Transverse colon (tissue), 4 donors: ENCODE measurements at regions not wholly inside any gene's neighbourhood (a gene's known extent, or its start where the extent isn't known, plus 50 kb on each side); places are given as distances from the start of the nearest gene placed in this dataset.

Source experiments
- DNase-seq: peaks from one replicate; pipeline ENCODE4 v3.0.0-alpha.2; 2019
- H3K27ac ChIP-seq, 4 donors: fragments of 200-600 bp; sonication (generic); 2 replicates each; pipeline ENCODE4 v1.5.1; 2016 to 2018; ENCODE audit warnings: inconsistent platforms in 4 of 4
- H3K27me3 ChIP-seq: fragments of 200-600 bp; sonication (generic); 2 replicates; pipeline ENCODE4 v1.5.1; 2017; ENCODE audit warnings: inconsistent platforms
- H3K36me3 ChIP-seq, 4 donors: fragments of 200-600 bp; sonication (generic); 2 replicates each; pipeline ENCODE4 v1.5.1; 2017 to 2019; ENCODE audit warnings: inconsistent platforms in 4 of 4
- H3K4me1 ChIP-seq, 4 donors: fragments of 200-600 bp; sonication (generic); 2 replicates each; pipeline ENCODE4 v1.5.1; 2017 to 2020; ENCODE audit warnings: inconsistent platforms in 4 of 4
- H3K4me3 ChIP-seq, 4 donors: fragments of 200-600 bp; sonication (generic); 1 replicate in 1 of 4; 2 replicates in 3 of 4; pipeline versions ENCODE4 v1.5.1 to v1.6.1; 2017 to 2019; ENCODE audit warnings: inconsistent platforms in 4 of 4
- H3K9me3 ChIP-seq, 2 donors: fragments of 200-600 bp; sonication (generic); 2 replicates each; pipeline ENCODE4 v1.5.1; 2017 to 2019; ENCODE audit warnings: inconsistent platforms in 2 of 2
- EP300 ChIP-seq: sonication (generic); formaldehyde crosslinking; IDR thresholded peaks from one replicate; pipeline ENCODE4 v1.6.1; 2017; ENCODE audit warnings: antibody characterized with exemption, low read depth
- POLR2A ChIP-seq: fragments of 450-650 bp; IDR thresholded peaks from one replicate; pipeline ENCODE4 v1.6.1; 2016; ENCODE audit warnings: antibody characterized with exemption, mild to moderate bottlenecking, moderate library complexity
- POLR2AphosphoS5 ChIP-seq, 3 donors: sonication (generic); formaldehyde crosslinking; IDR thresholded peaks; one replicate each; pipeline ENCODE4 v1.6.1; 2016; ENCODE audit warnings: antibody characterized with exemption in 3 of 3
- whole genome bisulfite sequencing, 2 donors: methylation state at CpG; one replicate each; pipeline ENCODE4 v1.1.5; 2018; ENCODE audit warnings: low coverage in 1 of 2; 5-methylcytosine and 5-hydroxymethylcytosine counted together
- in situ Hi-C, 4 donors: fragments of 200-750 bp; cut with MboI; loops; one replicate each; pipeline versions ENCODE4 v1.15.0 to v1.15.1; 2017; ENCODE audit warnings: low sequenced_read_pairs in 3 of 4, low pct_ligation_motif_present in 1 of 4, low pct_unique_long_range_greater_than_20kb in 1 of 4
- intact Hi-C: fragments of 100-400 bp; cut with DNase I; formaldehyde crosslinking; loops from one replicate; pipeline ENCODE4 v1.15.1; 2023; ENCODE audit warnings: low total_unique reads
- TF ChIP-seq, protein P1 (sequence below), 5 experiments: fragments of 200-600 bp in 3 of 5; fragments of 450-650 bp in 2 of 5; sonication (generic) in 3 of 5; IDR thresholded peaks; 1 replicate in 2 of 5; 2 replicates in 3 of 5; pipeline ENCODE4 v1.5.1; 2016 to 2017; ENCODE audit warnings: antibody characterized with exemption in 5 of 5, inconsistent platforms in 3 of 5, mild to moderate bottlenecking in 2 of 5, moderate library complexity in 1 of 5

DNA sequence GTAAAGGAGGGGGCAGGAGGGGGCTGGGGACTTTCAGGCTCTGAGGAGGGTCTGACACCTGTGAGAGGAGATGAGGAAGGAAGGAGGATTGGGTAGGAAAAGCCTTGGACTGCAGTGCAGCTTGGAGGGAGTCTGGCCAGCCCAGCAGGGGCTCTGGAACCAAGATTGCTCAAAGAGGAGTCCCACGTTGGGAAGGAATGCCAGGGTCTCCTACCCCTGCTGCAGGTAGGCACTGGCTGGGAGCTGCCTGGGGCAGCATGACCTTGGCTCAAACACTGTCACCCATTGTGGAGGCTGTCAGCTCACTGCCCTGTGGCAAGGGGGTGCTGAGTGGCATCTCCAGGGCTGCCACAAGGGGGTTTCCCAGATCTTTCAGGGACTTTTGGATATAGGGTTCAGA, 94.5 kb downstream of the RPS6KA4 start:
- no peak for DNase-seq
- Histone ChIP-seq H3K4me3 (no peak overlapping the region), H3K27me3 (no peaks in the 10 kb centered on the region), H3K9me3 (no peaks in the 10 kb centered on the region), H3K36me3 (no peaks in the 10 kb centered on the region), H3K27ac (no peak overlapping the region), H3K4me1 (peaks cover 7 to 15% (median 12%) of the 10 kb centered on the region in 4 donors)
- 45% methylated on average over 1 of the region's 1 CpG; no CpG with 5 or more reads in 1 of the 2 donors for WGBS, 2 donors
- in situ Hi-C loops (no loop called here), intact Hi-C loops (no loop called here)
- TF ChIP-seq, protein P1, sequence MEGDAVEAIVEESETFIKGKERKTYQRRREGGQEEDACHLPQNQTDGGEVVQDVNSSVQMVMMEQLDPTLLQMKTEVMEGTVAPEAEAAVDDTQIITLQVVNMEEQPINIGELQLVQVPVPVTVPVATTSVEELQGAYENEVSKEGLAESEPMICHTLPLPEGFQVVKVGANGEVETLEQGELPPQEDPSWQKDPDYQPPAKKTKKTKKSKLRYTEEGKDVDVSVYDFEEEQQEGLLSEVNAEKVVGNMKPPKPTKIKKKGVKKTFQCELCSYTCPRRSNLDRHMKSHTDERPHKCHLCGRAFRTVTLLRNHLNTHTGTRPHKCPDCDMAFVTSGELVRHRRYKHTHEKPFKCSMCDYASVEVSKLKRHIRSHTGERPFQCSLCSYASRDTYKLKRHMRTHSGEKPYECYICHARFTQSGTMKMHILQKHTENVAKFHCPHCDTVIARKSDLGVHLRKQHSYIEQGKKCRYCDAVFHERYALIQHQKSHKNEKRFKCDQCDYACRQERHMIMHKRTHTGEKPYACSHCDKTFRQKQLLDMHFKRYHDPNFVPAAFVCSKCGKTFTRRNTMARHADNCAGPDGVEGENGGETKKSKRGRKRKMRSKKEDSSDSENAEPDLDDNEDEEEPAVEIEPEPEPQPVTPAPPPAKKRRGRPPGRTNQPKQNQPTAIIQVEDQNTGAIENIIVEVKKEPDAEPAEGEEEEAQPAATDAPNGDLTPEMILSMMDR (IDR thresholded peaks at IDR 0.05): no peak
- TF ChIP-seq POLR2A: no peak
- no peak for TF ChIP-seq EP300
- TF ChIP-seq POLR2AphosphoS5 (IDR thresholded peaks at IDR 0.05): no peak

DNA sequence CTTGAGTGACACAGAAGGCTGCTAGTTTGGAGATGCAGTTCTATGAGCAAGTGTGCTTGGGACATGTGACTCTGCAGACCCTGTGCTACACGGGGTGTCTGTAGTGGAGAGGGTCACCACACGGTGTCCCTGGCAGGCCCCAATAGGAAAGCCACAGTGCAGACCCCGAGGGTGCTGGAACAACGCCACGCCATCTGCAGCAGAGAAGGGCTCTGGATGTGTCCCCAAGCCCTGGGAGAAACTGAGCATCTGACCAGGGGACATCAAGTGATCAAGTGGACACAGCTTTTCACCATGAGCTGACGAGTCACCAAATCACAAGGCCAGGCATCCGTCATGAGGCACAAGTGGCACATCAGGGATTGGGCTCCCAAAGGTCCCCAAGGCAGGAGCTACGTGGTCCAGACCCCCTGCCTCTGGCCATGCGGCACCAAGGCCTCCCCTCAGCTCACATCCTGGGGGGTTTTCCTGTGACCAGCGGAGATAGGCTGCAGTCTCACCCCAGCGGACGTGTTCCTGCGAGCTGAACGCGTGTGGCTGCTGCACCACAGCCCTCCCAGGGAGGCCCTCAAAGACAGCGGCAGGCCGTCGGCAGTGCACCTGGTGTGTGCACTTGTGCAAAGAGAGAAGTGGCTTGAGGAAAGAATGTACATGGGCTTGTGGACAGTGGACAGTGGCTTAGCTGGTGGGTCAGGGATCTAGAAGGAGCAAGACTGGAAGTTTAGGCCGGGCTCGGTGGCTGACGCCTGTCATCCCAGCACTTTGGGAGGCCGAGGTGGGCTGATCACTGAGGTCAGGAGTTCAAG, 96.7 kb downstream of the RPS6KA4 start:
- H3K27ac ChIP-seq: no peak overlapping the region
- no peak overlapping the region for H3K4me3 ChIP-seq
- intact Hi-C loops (no loop called here), in situ Hi-C loops (no loop called here)
- no peaks in the 10 kb centered on the region for H3K4me1 ChIP-seq
- DNase-seq: no peak
- no peaks in the 10 kb centered on the region for H3K9me3 ChIP-seq
- TF ChIP-seq EP300 (no peak), POLR2A (no peak), POLR2AphosphoS5 (IDR thresholded peaks at IDR 0.05) (no peak)
- TF ChIP-seq, protein P1 (IDR thresholded peaks at IDR 0.05): no peak
- no peaks in the 10 kb centered on the region for H3K27me3 ChIP-seq
- 85% methylated on average over 22 of the region's 22 CpGs; no CpG with 5 or more reads in 1 of the 2 donors for WGBS, 2 donors
- no peaks in the 10 kb centered on the region for H3K36me3 ChIP-seq

DNA sequence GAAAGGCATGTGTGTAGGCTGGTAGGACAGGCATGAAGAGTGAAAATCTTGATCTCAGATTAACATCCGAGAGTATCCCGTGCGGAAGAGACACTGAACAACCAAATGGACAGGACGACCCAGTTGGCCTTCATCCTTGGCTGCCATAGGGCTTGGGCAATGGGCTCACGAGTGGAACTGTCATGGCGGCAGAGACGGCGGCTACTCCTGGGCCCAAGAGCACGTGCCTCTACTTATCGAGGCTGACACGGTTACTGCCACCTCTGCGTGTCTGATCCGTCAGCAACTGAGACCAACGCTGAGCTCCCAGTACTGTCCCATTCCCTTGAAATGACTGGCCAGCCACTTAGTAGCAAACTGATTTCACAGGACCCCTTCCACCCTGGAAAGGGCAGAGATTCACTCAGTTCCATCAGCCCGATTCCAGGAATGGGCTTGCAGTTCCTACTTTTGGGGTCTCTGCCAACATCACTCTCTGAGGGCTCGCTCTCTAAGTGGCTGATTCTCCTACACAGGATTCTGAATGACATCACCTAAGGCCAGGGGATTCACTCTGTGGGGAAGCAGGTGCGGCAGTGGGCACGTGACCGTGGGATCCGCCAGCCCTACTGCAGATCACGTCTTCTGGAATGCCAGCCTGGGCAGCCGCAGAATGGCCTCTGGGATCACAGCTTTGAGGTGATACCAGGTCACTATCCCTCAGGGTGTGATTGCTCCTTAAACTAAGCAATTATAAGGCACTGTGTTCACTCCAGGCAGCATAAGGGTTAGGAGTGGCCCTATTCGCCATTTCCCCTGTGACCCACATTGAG, 97.8 kb downstream of the RPS6KA4 start:
- no peaks in the 10 kb centered on the region for H3K27me3 ChIP-seq
- TF ChIP-seq POLR2AphosphoS5 (IDR thresholded peaks at IDR 0.05) (no peak), POLR2A (no peak), EP300 (no peak)
- TF ChIP-seq, protein P1 (IDR thresholded peaks at IDR 0.05): no peak
- H3K4me1 ChIP-seq: no peaks in the 10 kb centered on the region
- no peak overlapping the region for H3K27ac ChIP-seq
- DNase-seq: no peak
- in situ Hi-C loops: no loop called here
- intact Hi-C loops: no loop called here
- 89 to 100% methylated on average over 1 to 23 of the region's 23 CpGs for WGBS, 2 donors
- no peak overlapping the region for H3K4me3 ChIP-seq
- H3K9me3 ChIP-seq: no peaks in the 10 kb centered on the region
- no peaks in the 10 kb centered on the region for H3K36me3 ChIP-seq

DNA sequence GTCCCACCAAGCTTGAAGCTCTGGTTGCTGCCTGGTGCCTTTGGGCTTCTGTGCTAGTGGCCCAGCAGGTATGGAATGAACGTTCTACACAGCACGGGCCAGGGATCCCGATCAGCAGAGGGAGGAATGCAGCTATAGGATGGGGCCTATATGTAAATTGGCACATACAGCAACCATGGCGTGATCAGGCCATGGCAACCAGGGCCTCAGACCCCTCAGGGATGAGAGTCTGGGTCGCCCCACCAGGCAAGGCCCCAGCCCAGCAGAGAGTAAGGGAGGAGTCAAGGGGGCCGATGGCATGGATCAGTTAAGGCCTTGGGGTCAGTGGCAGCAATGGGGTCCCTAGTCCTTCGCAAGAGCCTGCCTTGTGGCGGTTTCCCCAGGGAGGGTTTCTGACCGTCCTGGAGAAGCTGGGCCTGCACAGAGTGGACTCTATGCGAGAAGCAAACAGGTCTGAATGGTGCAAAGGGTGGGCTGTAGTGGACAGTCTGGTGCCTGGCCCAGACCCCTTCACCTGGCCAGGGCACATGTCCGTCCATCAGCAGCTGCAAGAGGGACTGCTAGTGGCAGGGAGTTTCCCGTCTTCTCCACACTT, 98.2 kb upstream of the SLC22A11 start:
- Histone ChIP-seq H3K27me3 (no peaks in the 10 kb centered on the region), H3K9me3 (no peaks in the 10 kb centered on the region), H3K4me3 (no peak overlapping the region), H3K27ac (no peak overlapping the region), H3K4me1 (no peaks in the 10 kb centered on the region), H3K36me3 (no peaks in the 10 kb centered on the region)
- intact Hi-C loops (no loop called here), in situ Hi-C loops (no loop called here)
- DNase-seq: no peak
- 87% methylated on average over 12 of the region's 12 CpGs; no CpG with 5 or more reads in 1 of the 2 donors for WGBS, 2 donors
- TF ChIP-seq, protein P1 (IDR thresholded peaks at IDR 0.05): no peak
- TF ChIP-seq POLR2AphosphoS5 (IDR thresholded peaks at IDR 0.05) (no peak), EP300 (no peak), POLR2A (no peak)
